BLaER1 treated with 17β-estradiol and CSF1 and Interleukin-3, amounts not matched to agents 10 nM and 100 nM (cell line): ENCODE measurements at regions not wholly inside any gene's neighbourhood (a gene's known extent, or its start where the extent isn't known, plus 50 kb on each side); places are given as distances from the start of the nearest gene placed in this dataset.

Experiments used
- H3K27ac ChIP-seq, 11 experiments: shearing (Covaris generic); formaldehyde crosslinking; 2 replicates each; pipeline ENCODE4 v1.8.1; 2022
- H3K27me3 ChIP-seq, 11 experiments: shearing (Covaris generic); formaldehyde crosslinking; 2 replicates each; pipeline ENCODE4 v1.8.1; 2022
- H3K36me3 ChIP-seq, 11 experiments: shearing (Covaris generic); formaldehyde crosslinking; 2 replicates each; pipeline ENCODE4 v1.8.1; 2022
- H3K4me1 ChIP-seq, 10 experiments: shearing (Covaris generic); formaldehyde crosslinking; 2 replicates each; pipeline ENCODE4 v1.8.1; 2022
- H3K4me2 ChIP-seq, 11 experiments: shearing (Covaris generic); formaldehyde crosslinking; 2 replicates each; pipeline ENCODE4 v1.8.1; 2022
- H3K4me3 ChIP-seq, 10 experiments: shearing (Covaris generic); formaldehyde crosslinking; 2 replicates each; pipeline ENCODE4 v1.8.1; 2022
- H3K9ac ChIP-seq, 11 experiments: shearing (Covaris generic); formaldehyde crosslinking; 2 replicates each; pipeline ENCODE4 v1.8.1; 2022
- H3K9me3 ChIP-seq, 11 experiments: shearing (Covaris generic); formaldehyde crosslinking; replicated peaks in 1 of 11; 2 replicates each; pipeline ENCODE4 v1.8.1; 2022
- H4K20me1 ChIP-seq, 11 experiments: shearing (Covaris generic); formaldehyde crosslinking; 2 replicates each; pipeline ENCODE4 v1.8.1; 2022
- Cebpa-rat ChIP-seq, 11 experiments: shearing (Covaris generic); IDR thresholded peaks; 2 replicates each; pipeline ENCODE4 v1.8.1; 2022

DNA sequence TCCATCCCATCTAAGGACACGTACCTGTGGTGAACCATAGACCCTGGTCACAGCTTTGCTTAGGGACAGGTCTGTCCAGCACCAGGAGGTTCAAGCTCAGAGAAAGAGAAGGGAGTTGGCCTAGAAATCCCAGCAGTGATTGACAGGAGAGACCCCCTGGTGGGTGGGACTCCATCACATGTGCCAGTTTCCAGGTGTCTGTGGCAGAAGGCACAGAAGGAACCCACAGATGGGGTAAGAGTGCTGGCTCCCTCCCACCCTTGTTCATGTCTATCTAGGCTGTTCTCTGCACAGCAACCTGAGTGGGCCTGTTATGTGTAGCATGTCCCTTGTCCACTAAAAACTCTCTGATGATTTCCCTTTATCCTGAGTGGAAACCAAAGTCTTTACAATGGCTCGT, 54.0 kb upstream of the GRB10 start:
- Histone ChIP-seq H3K27me3 (no peaks in the 10 kb centered on the region), H3K27ac (no peak overlapping the region), H3K36me3 (no peaks in the 10 kb centered on the region), H4K20me1 (no peaks in the 10 kb centered on the region), H3K4me2 (no peak overlapping the region), H3K4me1 (peaks cover 0 to 8% (median 0%) of the 10 kb centered on the region in 10 experiments; a peak in 4 of 20 replicates), H3K9me3 (0 out of 22 replicates have a peak, but pooled peaks cover 0 to 3% (median 0%) of the 10 kb centered on the region in 11 experiments), H3K4me3 (no peak overlapping the region), H3K9ac (no peak overlapping the region)
- no peak for TF ChIP-seq Cebpa-rat (IDR thresholded peaks at IDR 0.05)

DNA sequence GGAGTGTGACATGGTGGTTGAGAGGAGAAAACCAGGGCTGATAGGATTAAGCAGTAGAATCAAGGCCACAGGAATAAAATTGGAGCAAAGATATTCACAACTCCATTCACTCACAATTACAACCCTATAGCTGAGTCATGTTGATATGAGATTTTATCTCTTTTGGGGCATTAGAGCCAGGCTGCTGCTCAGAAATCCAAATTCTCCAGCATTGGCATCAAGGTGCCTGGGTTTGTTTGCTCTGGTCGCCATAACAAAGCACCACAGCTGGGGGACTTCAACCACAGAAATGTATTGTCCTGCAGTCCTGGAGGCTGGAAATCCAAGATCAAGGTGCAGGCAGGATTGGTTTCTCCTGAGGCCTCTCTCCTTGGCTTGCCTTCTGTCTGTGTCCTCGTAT, 52.5 kb upstream of the GRB10 start:
- Histone ChIP-seq H3K9me3 (peaks cover 0 to 6% (median 0%) of the 10 kb centered on the region in 11 experiments; a peak in 1 of 22 replicates), H3K27me3 (no peaks in the 10 kb centered on the region), H4K20me1 (no peaks in the 10 kb centered on the region), H3K4me1 (peaks cover 0 to 8% (median 0%) of the 10 kb centered on the region in 10 experiments; a peak in 4 of 20 replicates), H3K36me3 (no peaks in the 10 kb centered on the region), H3K27ac (no peak overlapping the region), H3K9ac (no peak overlapping the region), H3K4me2 (no peak overlapping the region), H3K4me3 (no peak overlapping the region)
- no peak for TF ChIP-seq Cebpa-rat (IDR thresholded peaks at IDR 0.05)

DNA sequence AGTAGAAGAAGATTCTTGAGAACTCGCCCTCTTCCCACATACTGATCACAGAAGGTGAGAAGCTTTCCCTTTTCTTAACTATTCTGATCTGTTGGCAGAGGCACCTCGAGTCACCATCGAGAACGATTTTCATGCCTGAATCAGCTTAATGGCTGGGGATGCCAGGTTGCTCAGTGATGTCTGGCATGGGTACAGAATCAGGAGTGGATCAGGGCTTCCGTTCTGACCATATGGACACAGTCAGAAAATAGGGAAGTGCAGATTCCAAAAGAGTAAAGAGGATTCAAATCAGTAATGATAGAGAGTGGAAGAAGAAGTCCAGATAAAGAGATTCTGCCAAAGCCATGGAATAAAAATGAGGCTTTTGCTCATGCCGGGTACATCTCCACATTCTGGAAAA, 52.0 kb upstream of the GRB10 start:
- Histone ChIP-seq H4K20me1 (no peaks in the 10 kb centered on the region), H3K4me2 (no peak overlapping the region), H3K4me3 (no peak overlapping the region), H3K9ac (no peak overlapping the region), H3K4me1 (peaks cover 0 to 8% (median 0%) of the 10 kb centered on the region in 10 experiments; a peak in 4 of 20 replicates), H3K27me3 (no peaks in the 10 kb centered on the region), H3K27ac (no peak overlapping the region), H3K9me3 (peaks cover 0 to 6% (median 0%) of the 10 kb centered on the region in 11 experiments; a peak in 1 of 22 replicates), H3K36me3 (no peaks in the 10 kb centered on the region)
- no peak for TF ChIP-seq Cebpa-rat (IDR thresholded peaks at IDR 0.05)

DNA sequence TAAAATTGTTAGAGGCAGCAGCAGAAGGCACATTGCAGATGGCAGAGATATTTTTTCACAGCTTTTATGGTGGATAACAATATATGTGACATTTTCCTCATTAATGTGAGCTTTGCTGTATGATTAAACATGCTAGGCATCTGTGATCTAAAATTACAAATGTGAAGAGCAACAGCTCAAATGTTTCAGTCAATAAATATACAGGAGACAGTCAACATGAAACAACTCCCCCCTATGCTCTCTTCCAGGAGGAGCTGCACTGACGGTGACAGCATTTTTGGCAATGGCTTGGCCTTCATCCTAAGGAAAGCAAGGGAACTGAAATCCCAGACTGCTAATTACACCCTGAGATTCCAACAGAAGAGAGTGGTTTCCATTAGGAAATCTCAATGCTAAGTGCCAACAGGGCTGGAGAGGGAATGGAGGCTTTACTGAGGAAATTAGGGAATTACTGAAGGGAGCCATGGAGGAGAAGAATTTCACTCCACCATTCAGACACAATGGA, 51.4 kb upstream of the GRB10 start:
- H3K27me3 ChIP-seq = no peaks in the 10 kb centered on the region
- H3K4me1 ChIP-seq = peaks cover 0 to 8% (median 0%) of the 10 kb centered on the region in 10 experiments; a peak in 4 of 20 replicates
- peaks cover 0 to 6% (median 0%) of the 10 kb centered on the region in 11 experiments; a peak in 1 of 22 replicates for H3K9me3 ChIP-seq
- H3K4me2 ChIP-seq = no peak overlapping the region
- no peak for TF ChIP-seq Cebpa-rat (IDR thresholded peaks at IDR 0.05)
- no peak overlapping the region for H3K4me3 ChIP-seq
- no peak overlapping the region for H3K27ac ChIP-seq
- H3K36me3 ChIP-seq = no peaks in the 10 kb centered on the region
- H4K20me1 ChIP-seq = no peaks in the 10 kb centered on the region
- no peak overlapping the region for H3K9ac ChIP-seq

DNA sequence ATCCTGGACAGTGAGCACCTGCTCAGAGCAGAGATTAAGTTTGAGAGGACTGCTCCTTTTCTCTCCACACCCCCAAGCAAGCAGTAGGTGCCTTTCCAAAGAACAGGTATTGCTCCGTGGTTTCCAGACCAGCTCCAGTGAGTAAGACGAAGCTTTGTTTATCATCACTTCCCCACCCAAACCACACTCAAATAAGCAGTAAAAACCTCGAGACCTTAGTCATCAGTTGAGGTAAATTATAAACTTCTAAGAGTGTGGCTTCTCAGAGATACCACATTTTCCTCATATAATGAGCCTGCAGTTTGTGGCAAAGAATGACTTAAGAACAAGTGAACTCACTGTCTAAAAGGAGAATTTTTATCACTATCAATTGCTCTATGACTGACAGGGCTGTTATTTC, 50.0 kb upstream of the GRB10 start:
- H3K4me1 ChIP-seq = peaks cover 0 to 11% (median 0%) of the 10 kb centered on the region in 10 experiments; a peak in 7 of 20 replicates
- no peak overlapping the region for H3K27ac ChIP-seq
- 0 out of 22 replicates have a peak overlapping the region, but pooled peaks of 1 of the 11 experiments have one; percentile 4 for H3K4me2 ChIP-seq
- H3K36me3 ChIP-seq = no peaks in the 10 kb centered on the region
- peaks cover 0 to 6% (median 0%) of the 10 kb centered on the region in 11 experiments; a peak in 1 of 22 replicates for H3K9me3 ChIP-seq
- H3K27me3 ChIP-seq = no peaks in the 10 kb centered on the region
- no peaks in the 10 kb centered on the region for H4K20me1 ChIP-seq
- H3K4me3 ChIP-seq = no peak overlapping the region
- no peak for TF ChIP-seq Cebpa-rat (IDR thresholded peaks at IDR 0.05)
- H3K9ac ChIP-seq = no peak overlapping the region
